Neuron (in vitro differentiated cells): ENCODE measurements at regions not wholly inside any gene's neighbourhood (a gene's known extent, or its start where the extent isn't known, plus 50 kb on each side); places are given as distances from the start of the nearest gene placed in this dataset.
"Not testable (repeated sequence)": the region's sequence is repeated elsewhere in the genome, so short reads cannot be mapped to it uniquely, and the experiment has no call there.

Source experiments
- H2AFZ ChIP-seq: one replicate; pipeline ENCODE4 v1.6.1; 2013; ENCODE audit warnings: low read depth, mild to moderate bottlenecking, inconsistent platforms, low read length, moderate library complexity
- H3K27me3 ChIP-seq: one replicate; pipeline ENCODE4 v1.6.1; 2013; ENCODE audit warnings: low read length; ENCODE audit not compliant: insufficient read depth
- H3K36me3 ChIP-seq: one replicate; pipeline ENCODE4 v1.6.1; 2013; ENCODE audit warnings: low read length; ENCODE audit not compliant: insufficient read depth
- H3K4me1 ChIP-seq: one replicate; pipeline ENCODE4 v1.6.1; 2013; ENCODE audit warnings: low read length; ENCODE audit not compliant: insufficient read depth
- H3K4me3 ChIP-seq: 2 replicates; pipeline ENCODE4 v1.5.1; 2013; ENCODE audit warnings: mild to moderate bottlenecking, low read length, moderate library complexity
- H3K9me3 ChIP-seq: one replicate; pipeline ENCODE4 v1.6.1; 2013; ENCODE audit warnings: low read length

- Histone ChIP-seq H3K4me1 (no peaks in the 10 kb centered on the region), H2AFZ (no peak overlapping the region), H3K36me3 (no peaks in the 10 kb centered on the region), H3K4me3 (no peak overlapping the region), H3K9me3 (no peaks in the 10 kb centered on the region), H3K27me3 (peaks cover 6% of the 10 kb centered on the region)
These were observed 136.6 kb upstream of the RMP24 start for GRCh38 chr18:35835833-35836232.

- no peaks in the 10 kb centered on the region for H3K36me3 ChIP-seq
These were observed 135.5 kb upstream of the RMP24 start for GRCh38 chr18:35836932-35837331.

GRCh38 chr18:35837922-35838496 lies 134.5 kb upstream of the RMP24 start:
- no peak overlapping the region for H2AFZ ChIP-seq
- H3K4me3 ChIP-seq, result no peak overlapping the region
- H3K27me3 ChIP-seq, result peaks cover 6% of the 10 kb centered on the region
- no peaks in the 10 kb centered on the region for H3K9me3 ChIP-seq
- no peaks in the 10 kb centered on the region for H3K4me1 ChIP-seq
- H3K36me3 ChIP-seq, result no peaks in the 10 kb centered on the region

More at GRCh38 chr18:35836932-35837331, 135.5 kb upstream of the RMP24 start:
- Histone ChIP-seq H3K4me1 (no peaks in the 10 kb centered on the region), H3K9me3 (no peaks in the 10 kb centered on the region), H2AFZ (no peak overlapping the region), H3K4me3 (no peak overlapping the region), H3K27me3 (peaks cover 6% of the 10 kb centered on the region)

- Histone ChIP-seq H3K36me3 (no peaks in the 10 kb centered on the region), H3K4me3 (no peak overlapping the region), H3K9me3 (no peaks in the 10 kb centered on the region), H2AFZ (no peak overlapping the region), H3K4me1 (no peaks in the 10 kb centered on the region), H3K27me3 (peaks cover 10% of the 10 kb centered on the region)
These were observed 131.2 kb upstream of the RMP24 start for GRCh38 chr18:35841283-35841682.

- Histone ChIP-seq H3K9me3 (no peaks in the 10 kb centered on the region), H2AFZ (no peak overlapping the region), H3K27me3 (peaks cover 9% of the 10 kb centered on the region), H3K36me3 (no peaks in the 10 kb centered on the region), H3K4me1 (no peaks in the 10 kb centered on the region), H3K4me3 (no peak overlapping the region)
These were observed 129.9 kb upstream of the RMP24 start for GRCh38 chr18:35842536-35842935.

- H3K4me3 ChIP-seq, H3K9me3 ChIP-seq, H3K4me1 ChIP-seq, H2AFZ ChIP-seq, H3K36me3 ChIP-seq: not testable (repeated sequence)
- H3K27me3 ChIP-seq, result peaks cover 11% of the 10 kb centered on the region
These were observed 124.2 kb upstream of the RMP24 start for GRCh38 chr18:35848321-35848720.

- not testable (repeated sequence) for H3K4me1 ChIP-seq, H3K36me3 ChIP-seq, H3K4me3 ChIP-seq, H3K9me3 ChIP-seq, H2AFZ ChIP-seq
- H3K27me3 ChIP-seq, result peaks cover 13% of the 10 kb centered on the region
These were observed 123.2 kb upstream of the RMP24 start for GRCh38 chr18:35849241-35849640.

- Histone ChIP-seq H3K9me3 (no peaks in the 10 kb centered on the region), H3K36me3 (no peaks in the 10 kb centered on the region)
These were observed 121.1 kb upstream of the RMP24 start for GRCh38 chr18:35851286-35851970.

GRCh38 chr18:35852786-35853185 lies 119.7 kb upstream of the RMP24 start:
- Histone ChIP-seq H3K9me3 (no peaks in the 10 kb centered on the region), H2AFZ (no peak overlapping the region), H3K27me3 (peaks cover 8% of the 10 kb centered on the region), H3K36me3 (no peaks in the 10 kb centered on the region), H3K4me1 (no peaks in the 10 kb centered on the region), H3K4me3 (no peak overlapping the region)

More at GRCh38 chr18:35851286-35851970, 121.1 kb upstream of the RMP24 start:
- Histone ChIP-seq H3K4me3 (no peak overlapping the region), H3K27me3 (peaks cover 8% of the 10 kb centered on the region), H2AFZ (no peak overlapping the region), H3K4me1 (no peaks in the 10 kb centered on the region)

- H3K4me1 ChIP-seq, result no peaks in the 10 kb centered on the region
- H3K4me3 ChIP-seq, result no peak overlapping the region
- H2AFZ ChIP-seq, result no peak overlapping the region
- peaks cover 8% of the 10 kb centered on the region for H3K27me3 ChIP-seq
- H3K36me3 ChIP-seq, result no peaks in the 10 kb centered on the region
- no peaks in the 10 kb centered on the region for H3K9me3 ChIP-seq
These were observed 118.4 kb upstream of the RMP24 start for GRCh38 chr18:35854095-35854494.

- H3K4me1 ChIP-seq, result no peaks in the 10 kb centered on the region
- no peak overlapping the region for H3K4me3 ChIP-seq
- H3K36me3 ChIP-seq, result no peaks in the 10 kb centered on the region
- no peaks in the 10 kb centered on the region for H3K9me3 ChIP-seq
- H2AFZ ChIP-seq, result no peak overlapping the region
- peaks cover 5% of the 10 kb centered on the region for H3K27me3 ChIP-seq
These were observed 116.3 kb upstream of the RMP24 start for GRCh38 chr18:35856178-35856577.

GRCh38 chr18:35856721-35857120 lies 115.8 kb upstream of the RMP24 start:
- not testable (repeated sequence) for H3K36me3 ChIP-seq, H3K9me3 ChIP-seq, H3K4me3 ChIP-seq, H3K27me3 ChIP-seq, H3K4me1 ChIP-seq, H2AFZ ChIP-seq

- H3K27me3 ChIP-seq, H3K36me3 ChIP-seq, H3K4me3 ChIP-seq, H3K9me3 ChIP-seq, H2AFZ ChIP-seq, H3K4me1 ChIP-seq: not testable (repeated sequence)
These were observed 114.9 kb upstream of the RMP24 start for GRCh38 chr18:35857581-35857980.
